Upper lobe of left lung (tissue), 4 donors: ENCODE measurements at regions not wholly inside any gene's neighbourhood (a gene's known extent, or its start where the extent isn't known, plus 50 kb on each side); places are given as distances from the start of the nearest gene placed in this dataset.
"Not testable (repeated sequence)": the region's sequence is repeated elsewhere in the genome, so short reads cannot be mapped to it uniquely, and the experiment has no call there.

Experiments
- EP300 ChIP-seq, 4 donors: sonication (generic); formaldehyde crosslinking; IDR thresholded peaks; one replicate each; pipeline ENCODE4 v1.5.1; 2017; ENCODE audit warnings: antibody characterized with exemption in 4 of 4, control low read depth in 2 of 4
- POLR2AphosphoS5 ChIP-seq, 2 donors: sonication (generic); formaldehyde crosslinking; IDR thresholded peaks; one replicate each; pipeline ENCODE4 v1.5.1; 2017; ENCODE audit warnings: antibody characterized with exemption in 2 of 2
- TF ChIP-seq, protein P1 (sequence below), 6 experiments: fragments of 450-650 bp in 4 of 6; fragments of 200-600 bp in 2 of 6; sonication (generic) in 2 of 6; IDR thresholded peaks; one replicate each; pipeline ENCODE4 v1.5.1; 2016 to 2019; ENCODE audit warnings: antibody characterized with exemption in 6 of 6

DNA sequence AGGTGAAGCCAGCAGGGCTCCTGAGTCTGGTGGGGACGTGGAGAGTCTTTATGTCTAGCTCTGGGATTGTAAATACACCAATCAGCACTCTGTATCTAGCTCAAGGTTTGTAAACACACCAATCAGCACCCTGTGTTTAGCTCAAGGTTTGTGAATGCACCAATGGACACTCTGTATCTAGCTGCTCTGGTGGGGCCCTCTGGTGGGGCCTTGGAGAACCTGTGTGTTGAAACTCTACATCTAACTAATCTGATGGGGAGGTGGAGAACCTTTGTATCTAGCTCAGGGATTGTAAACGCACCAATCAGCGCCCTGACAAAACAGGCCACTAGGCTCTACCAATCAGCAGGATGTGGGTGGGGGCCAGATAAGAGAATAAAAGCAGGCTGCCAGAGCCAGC lies 240.6 kb upstream of the PTGER4 start:
- TF ChIP-seq, protein P1, sequence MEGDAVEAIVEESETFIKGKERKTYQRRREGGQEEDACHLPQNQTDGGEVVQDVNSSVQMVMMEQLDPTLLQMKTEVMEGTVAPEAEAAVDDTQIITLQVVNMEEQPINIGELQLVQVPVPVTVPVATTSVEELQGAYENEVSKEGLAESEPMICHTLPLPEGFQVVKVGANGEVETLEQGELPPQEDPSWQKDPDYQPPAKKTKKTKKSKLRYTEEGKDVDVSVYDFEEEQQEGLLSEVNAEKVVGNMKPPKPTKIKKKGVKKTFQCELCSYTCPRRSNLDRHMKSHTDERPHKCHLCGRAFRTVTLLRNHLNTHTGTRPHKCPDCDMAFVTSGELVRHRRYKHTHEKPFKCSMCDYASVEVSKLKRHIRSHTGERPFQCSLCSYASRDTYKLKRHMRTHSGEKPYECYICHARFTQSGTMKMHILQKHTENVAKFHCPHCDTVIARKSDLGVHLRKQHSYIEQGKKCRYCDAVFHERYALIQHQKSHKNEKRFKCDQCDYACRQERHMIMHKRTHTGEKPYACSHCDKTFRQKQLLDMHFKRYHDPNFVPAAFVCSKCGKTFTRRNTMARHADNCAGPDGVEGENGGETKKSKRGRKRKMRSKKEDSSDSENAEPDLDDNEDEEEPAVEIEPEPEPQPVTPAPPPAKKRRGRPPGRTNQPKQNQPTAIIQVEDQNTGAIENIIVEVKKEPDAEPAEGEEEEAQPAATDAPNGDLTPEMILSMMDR (IDR thresholded peaks at IDR 0.05): not testable (repeated sequence)
- not testable (repeated sequence) for TF ChIP-seq POLR2AphosphoS5, EP300 (IDR thresholded peaks at IDR 0.05)
